HCT116 (cell line): ENCODE measurements at regions not wholly inside any gene's neighbourhood (a gene's known extent, or its start where the extent isn't known, plus 50 kb on each side); places are given as distances from the start of the nearest gene placed in this dataset.
A peak's percentile ranks its signal among the peaks of the same experiment; 100 is the strongest.

Experiments used
- EGR1 ChIP-seq: IDR thresholded peaks from 2 replicates; pipeline ENCODE4 v1.6.1; 2012; ENCODE audit warnings: low read depth
- EZH2 ChIP-seq: fragments of 200-600 bp; sonication (generic); IDR thresholded peaks from 2 replicates; pipeline ENCODE4 v1.6.1; 2017; ENCODE audit warnings: antibody characterized with exemption, mixed run types
- POLR2A ChIP-seq: IDR thresholded peaks from 2 replicates; pipeline ENCODE4 v1.7.0; 2011; ENCODE audit warnings: borderline replicate concordance; ENCODE audit not compliant: insufficient read depth, insufficient read length; ENCODE audit errors: extremely low read depth
- POLR2AphosphoS5 ChIP-seq: IDR thresholded peaks from 2 replicates; pipeline ENCODE4 v1.6.1; 2011; ENCODE audit warnings: mild to moderate bottlenecking, low read depth, low read length, moderate library complexity
- RAD21 ChIP-seq: IDR thresholded peaks from 2 replicates; pipeline ENCODE4 v1.6.1; 2012; ENCODE audit warnings: low read depth, mild to moderate bottlenecking
- SP1 ChIP-seq: IDR thresholded peaks from 2 replicates; pipeline ENCODE4 v1.6.1; 2012; ENCODE audit warnings: low read depth
- TCF7L2 ChIP-seq: IDR thresholded peaks from 2 replicates; pipeline ENCODE4 v1.7.0; 2011; ENCODE audit warnings: borderline replicate concordance, inconsistent platforms; ENCODE audit not compliant: insufficient read depth, insufficient read length; ENCODE audit errors: extremely low read depth
- TF ChIP-seq, protein P1 (sequence below): IDR thresholded peaks from 2 replicates; pipeline ENCODE4 v1.6.1; 2012; ENCODE audit warnings: low read depth
- TF ChIP-seq, protein P2 (sequence below), 3 experiments: fragments of 200-600 bp in 1 of 3; sonication (generic) in 1 of 3; IDR thresholded peaks in 2 of 3; conservative IDR thresholded peaks in 1 of 3; 2 replicates each; pipeline ENCODE4 v1.5.1; 2012 to 2017; ENCODE audit warnings: low read depth in 2 of 3, low read length in 2 of 3, antibody characterized with exemption in 1 of 3, borderline replicate concordance in 1 of 3, control low read depth in 1 of 3, mild to moderate bottlenecking in 1 of 3, mixed read lengths in 1 of 3, mixed run types in 1 of 3, moderate library complexity in 1 of 3; ENCODE audit not compliant: insufficient read depth in 1 of 3
- TF ChIP-seq, protein P3 (sequence below): IDR thresholded peaks from 2 replicates; pipeline ENCODE4 v1.6.1; 2012

DNA sequence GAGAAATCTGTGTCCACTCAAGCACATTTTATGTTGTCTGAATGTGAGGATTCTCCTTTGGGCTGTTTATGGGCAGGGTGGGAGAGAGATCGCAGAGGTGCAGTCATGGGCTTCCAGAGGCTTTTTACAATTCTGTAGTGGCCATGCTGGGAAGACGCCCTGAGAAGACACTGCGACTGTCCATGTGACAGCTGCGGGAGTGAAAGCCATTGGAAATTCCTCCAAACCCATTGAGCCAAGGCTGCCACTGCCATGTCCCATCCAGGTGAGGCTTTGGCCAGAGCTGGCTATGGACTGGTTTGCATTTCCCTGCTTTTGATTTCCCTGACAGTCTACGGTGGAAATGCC is 216.9 kb upstream of the ECI2 start:
- TF ChIP-seq RAD21 (no peak), EGR1 (no peak), POLR2AphosphoS5 (no peak), EZH2 (no peak), POLR2A (no peak), TCF7L2 (no peak), SP1 (no peak)
- TF ChIP-seq, protein P1, sequence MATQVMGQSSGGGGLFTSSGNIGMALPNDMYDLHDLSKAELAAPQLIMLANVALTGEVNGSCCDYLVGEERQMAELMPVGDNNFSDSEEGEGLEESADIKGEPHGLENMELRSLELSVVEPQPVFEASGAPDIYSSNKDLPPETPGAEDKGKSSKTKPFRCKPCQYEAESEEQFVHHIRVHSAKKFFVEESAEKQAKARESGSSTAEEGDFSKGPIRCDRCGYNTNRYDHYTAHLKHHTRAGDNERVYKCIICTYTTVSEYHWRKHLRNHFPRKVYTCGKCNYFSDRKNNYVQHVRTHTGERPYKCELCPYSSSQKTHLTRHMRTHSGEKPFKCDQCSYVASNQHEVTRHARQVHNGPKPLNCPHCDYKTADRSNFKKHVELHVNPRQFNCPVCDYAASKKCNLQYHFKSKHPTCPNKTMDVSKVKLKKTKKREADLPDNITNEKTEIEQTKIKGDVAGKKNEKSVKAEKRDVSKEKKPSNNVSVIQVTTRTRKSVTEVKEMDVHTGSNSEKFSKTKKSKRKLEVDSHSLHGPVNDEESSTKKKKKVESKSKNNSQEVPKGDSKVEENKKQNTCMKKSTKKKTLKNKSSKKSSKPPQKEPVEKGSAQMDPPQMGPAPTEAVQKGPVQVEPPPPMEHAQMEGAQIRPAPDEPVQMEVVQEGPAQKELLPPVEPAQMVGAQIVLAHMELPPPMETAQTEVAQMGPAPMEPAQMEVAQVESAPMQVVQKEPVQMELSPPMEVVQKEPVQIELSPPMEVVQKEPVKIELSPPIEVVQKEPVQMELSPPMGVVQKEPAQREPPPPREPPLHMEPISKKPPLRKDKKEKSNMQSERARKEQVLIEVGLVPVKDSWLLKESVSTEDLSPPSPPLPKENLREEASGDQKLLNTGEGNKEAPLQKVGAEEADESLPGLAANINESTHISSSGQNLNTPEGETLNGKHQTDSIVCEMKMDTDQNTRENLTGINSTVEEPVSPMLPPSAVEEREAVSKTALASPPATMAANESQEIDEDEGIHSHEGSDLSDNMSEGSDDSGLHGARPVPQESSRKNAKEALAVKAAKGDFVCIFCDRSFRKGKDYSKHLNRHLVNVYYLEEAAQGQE, result no peak
- TF ChIP-seq, protein P2, sequence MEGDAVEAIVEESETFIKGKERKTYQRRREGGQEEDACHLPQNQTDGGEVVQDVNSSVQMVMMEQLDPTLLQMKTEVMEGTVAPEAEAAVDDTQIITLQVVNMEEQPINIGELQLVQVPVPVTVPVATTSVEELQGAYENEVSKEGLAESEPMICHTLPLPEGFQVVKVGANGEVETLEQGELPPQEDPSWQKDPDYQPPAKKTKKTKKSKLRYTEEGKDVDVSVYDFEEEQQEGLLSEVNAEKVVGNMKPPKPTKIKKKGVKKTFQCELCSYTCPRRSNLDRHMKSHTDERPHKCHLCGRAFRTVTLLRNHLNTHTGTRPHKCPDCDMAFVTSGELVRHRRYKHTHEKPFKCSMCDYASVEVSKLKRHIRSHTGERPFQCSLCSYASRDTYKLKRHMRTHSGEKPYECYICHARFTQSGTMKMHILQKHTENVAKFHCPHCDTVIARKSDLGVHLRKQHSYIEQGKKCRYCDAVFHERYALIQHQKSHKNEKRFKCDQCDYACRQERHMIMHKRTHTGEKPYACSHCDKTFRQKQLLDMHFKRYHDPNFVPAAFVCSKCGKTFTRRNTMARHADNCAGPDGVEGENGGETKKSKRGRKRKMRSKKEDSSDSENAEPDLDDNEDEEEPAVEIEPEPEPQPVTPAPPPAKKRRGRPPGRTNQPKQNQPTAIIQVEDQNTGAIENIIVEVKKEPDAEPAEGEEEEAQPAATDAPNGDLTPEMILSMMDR (IDR thresholded peaks at IDR 0.05 in 2 of 3, conservative IDR thresholded peaks at IDR 0.05 in 1 of 3; ENCODE audit: borderline replicate concordance in 1 of 3, insufficient read depth in 1 of 3, low read depth in 2 of 3, low read length in 2 of 3), result no peak
- TF ChIP-seq, protein P3, sequence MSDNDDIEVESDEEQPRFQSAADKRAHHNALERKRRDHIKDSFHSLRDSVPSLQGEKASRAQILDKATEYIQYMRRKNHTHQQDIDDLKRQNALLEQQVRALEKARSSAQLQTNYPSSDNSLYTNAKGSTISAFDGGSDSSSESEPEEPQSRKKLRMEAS, result peak; percentile 17; the same call in 1 of the 2 replicates
